GM21529 (cell line): ENCODE measurements at regions not wholly inside any gene's neighbourhood (a gene's known extent, or its start where the extent isn't known, plus 50 kb on each side); places are given as distances from the start of the nearest gene placed in this dataset.
A peak's percentile ranks its signal among the peaks of the same experiment; 100 is the strongest.

Source experiments
- ATAC-seq: cut with Tn5 transposase; IDR thresholded peaks from one replicate; pipeline ENCODE4 v1.9.1; 2021; ENCODE audit not compliant: unreplicated experiment

DNA sequence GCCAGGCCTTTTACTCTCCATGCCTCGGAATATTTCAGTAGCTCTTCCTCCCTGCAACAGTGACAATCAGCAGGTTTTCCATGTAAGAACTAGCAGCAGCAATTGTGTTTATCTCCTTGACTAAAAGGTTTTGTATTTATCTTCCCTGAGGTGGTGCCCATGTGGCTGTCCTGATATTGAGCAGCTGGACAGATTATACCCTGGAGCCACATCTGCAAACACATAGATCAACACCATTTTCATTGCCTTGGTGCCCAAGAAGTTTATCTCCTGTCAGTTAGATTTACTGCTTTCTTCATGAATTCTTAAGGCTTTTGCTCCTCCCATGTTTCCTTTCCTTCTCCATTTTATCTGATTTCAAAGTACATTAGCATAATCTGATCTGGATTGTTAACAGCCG, 378.4 kb downstream of the SPATA31D1 start:
- ATAC-seq = no peak

DNA sequence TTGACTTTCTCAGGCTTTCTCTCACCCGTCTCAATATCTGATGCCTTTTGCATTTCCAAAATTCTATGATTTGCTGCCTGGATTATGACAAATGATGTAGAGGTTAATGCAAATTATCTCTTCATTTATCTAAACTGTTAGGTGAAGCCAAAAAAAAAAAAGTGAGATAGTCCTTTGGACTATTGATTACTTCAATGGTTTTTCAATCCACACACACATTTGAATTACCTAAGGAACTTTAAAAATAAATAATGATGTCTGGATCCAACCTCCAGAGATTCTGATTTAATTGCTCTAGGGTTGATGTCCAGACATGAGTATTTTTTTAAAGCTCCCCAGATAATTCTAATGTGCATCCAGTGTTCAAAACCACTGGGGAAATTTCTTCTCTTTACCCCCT, 379.4 kb downstream of the SPATA31D1 start:
- ATAC-seq = no peak

DNA sequence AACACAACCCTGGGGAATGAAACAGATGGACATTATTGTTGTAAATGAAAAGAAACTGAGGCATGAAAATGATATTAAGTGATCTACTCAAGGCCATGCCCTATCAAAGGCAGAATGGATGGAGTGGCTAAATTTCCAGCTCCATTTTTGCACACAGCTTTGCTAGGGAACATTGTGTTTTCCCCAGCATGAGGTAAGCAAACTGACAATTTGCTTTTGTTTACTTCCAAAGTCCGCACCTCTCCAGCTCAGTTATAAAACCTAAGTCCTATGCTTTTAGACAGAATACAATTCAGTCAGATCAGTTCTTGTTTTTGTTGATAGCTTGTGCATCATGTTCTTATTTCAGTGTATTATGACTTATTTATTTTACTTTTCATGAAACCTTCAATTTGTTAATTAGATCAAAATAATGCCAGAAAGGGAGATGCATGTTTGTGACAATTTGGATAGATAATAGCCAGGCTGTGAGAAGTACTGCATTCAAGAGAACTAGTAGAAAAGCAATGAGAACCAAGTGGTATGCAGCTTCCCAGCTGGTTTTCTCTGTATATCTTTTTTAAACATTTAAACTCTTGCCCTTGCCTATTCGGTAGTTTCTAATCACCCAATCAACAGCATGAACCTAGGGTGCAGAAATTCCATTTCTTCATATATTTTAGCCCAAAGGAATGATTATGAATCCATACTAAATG, 380.8 kb downstream of the SPATA31D1 start:
- ATAC-seq = no peak

DNA sequence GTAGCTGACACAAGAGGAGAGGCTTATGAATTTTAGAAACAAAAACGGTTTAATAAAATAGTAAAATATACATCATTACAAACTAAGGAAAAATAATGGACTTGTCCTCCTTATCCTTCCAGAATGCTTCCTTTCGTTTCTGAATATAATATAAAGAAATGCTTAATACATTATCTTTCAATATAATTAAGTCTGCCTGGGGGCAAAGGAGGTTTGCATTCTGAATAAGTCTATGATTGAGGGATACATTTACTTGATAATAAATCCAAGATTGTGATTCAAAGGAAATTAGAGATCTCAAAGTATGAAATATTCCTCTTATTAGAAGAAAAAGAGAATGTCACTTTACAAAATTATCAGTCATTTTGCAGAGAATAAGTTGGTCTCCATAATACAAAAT, 386.5 kb downstream of the SPATA31D1 start:
- ATAC-seq = no peak

DNA sequence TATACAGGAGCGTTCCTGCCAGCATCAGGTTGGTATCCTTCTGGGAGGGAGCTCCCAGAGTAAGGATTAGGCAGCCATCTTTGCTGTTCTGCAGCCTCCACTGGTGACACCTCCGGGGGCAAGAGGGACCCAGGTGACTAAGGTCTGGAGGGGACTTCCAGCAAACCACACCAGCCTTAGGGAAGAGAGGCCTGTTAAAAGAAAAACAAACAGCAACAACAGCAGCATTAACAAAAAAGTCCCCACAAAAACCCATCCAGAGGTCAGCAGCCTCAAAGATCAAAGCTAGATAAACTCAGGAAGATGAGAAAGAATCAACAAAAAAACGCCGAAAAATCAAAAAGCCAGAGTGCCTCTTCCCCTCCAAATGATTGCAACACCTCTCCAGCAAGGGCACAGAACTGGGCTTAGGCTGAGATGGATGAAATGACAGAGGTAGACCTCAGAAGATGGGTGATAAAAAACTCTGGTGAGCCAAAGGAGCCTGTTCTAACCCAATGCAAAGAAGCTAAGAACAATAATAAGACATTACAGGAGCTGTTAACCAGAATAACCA, 388.2 kb downstream of the SPATA31D1 start:
- ATAC-seq = no peak

GRCh38 chr9:82382887-82383616, 394.5 kb downstream of the SPATA31D1 start:
- no peak for ATAC-seq

GRCh38 chr9:82385633-82386032, 397.1 kb downstream of the SPATA31D1 start:
- no peak for ATAC-seq

DNA sequence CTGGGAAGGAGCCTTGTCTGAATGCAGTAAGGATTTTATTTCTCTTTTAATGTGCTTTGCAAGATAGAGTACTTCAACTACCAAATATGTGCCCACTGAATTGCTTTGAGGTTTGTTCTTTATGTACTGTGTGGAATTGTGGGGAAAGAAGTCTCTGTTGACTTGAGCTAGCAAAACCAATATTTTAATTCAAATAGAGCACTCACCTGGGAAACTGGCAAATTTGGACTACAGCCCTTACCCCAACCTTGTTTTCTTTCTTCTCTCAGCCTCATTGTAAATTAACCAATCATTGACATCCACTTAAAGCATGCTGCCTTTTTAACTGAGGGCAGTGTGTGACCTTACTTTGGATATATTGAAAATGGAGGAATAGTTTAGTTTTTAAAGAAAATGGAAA, 409.0 kb downstream of the SPATA31D1 start:
- ATAC-seq = no peak

GRCh38 chr9:82404196-82404870, 415.8 kb downstream of the SPATA31D1 start:
- ATAC-seq = no peak

GRCh38 chr9:82404881-82405280, 416.3 kb downstream of the SPATA31D1 start:
- ATAC-seq = no peak

DNA sequence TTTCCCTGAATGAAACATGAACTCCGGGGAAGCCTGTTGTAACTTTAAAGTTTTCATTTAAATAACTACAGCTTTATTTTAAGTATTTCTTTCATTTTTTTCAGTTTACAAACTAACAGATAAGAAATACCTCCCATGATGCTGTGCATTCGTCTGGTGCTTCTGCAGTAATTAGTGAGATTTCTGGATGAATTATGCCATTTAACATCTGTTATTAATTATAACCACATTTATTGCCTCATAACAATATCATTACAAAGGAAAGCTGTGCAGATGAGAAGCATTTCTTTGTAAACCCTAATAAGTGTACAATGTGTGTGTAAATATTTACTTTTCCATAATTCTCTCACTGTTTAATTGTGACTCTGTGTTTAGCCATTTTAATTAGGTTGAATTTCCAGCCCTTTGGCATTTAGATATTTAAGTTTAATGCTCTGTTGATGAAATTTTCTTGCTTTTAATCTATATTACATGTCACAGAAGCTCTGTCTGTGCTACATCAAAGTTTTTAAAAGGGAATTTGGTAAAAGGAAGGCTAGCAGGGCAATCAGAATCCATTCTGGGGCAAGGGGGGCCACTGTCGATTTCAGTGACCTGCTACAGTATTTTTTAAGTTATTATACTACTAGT, 418.0 kb downstream of the SPATA31D1 start:
- no peak for ATAC-seq

DNA sequence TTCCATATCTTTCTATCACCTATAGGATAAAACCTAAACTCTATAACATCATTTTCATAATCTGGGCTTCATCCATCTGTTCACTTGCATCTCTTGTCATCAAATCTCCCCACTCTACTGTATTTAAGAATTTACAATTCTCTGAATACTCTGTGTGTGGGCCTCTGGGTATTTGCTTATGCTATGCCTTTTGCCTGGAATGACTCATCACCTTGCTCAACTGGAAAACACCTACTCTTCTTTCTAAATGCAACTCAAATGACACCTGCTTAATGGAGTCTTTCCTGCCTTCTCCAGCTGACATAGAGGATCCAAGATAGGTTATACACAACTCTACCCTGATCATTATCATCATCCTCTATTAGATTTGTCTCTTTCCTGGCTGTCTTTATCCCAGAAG, 421.7 kb downstream of the SPATA31D1 start:
- peak; percentile 97 for ATAC-seq

GRCh38 chr9:82410866-82411265, 422.3 kb downstream of the SPATA31D1 start:
- ATAC-seq = peak; percentile 10

DNA sequence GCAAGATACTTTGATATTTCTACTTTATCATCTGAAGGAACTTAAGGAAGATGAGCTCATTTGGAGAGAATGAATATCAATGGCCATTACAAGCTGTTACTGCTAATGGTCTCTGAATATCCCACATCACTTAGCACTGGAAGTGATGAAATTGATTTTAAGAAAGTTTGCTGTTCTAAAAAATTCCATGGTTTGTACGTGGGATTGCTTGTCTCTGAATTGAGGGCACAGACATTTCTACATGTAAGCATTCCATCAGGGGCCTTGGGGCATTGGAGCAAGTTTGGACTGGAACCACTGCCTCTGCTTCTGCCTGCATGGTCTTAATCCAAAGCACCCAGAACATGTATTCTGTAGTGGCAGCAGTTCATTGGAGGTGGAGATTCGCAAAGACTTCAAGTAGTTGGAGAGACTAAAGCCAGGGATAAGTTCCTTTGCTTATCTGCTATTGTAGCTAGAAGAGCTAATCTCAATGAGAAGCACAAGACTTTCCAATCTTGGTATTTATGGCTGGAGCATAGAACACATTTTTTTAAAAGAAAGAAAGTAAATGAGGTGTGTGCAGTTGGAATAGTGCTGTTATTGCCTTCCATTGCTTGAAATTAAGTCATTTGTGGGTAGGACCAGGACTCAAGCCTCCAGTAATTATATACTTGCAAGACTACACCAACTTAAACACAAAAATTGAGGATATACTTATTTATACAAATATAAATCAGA, 424.2 kb downstream of the SPATA31D1 start:
- ATAC-seq = no peak

- ATAC-seq = no peak
Measured at GRCh38 chr9:82417501-82417900, 428.9 kb downstream of the SPATA31D1 start.

DNA sequence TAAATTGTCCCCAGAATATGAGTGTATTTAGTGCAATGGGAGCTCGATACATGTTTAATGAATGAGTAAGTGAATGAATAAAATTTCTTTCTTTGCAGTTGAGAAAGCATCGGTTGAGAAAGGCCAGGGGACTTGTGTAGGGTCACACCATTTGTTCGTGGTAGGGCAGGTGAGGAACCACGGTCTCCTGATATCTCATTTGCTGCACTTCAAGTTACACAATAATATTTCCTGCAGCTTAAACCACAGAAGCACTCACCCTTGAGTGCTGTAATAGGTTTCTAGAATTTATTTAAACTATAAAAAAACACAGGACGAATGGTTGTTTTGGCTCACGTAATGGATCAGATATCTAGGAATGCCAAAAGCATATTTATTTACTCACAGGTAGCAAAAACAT, 429.8 kb downstream of the SPATA31D1 start:
- ATAC-seq = no peak

DNA sequence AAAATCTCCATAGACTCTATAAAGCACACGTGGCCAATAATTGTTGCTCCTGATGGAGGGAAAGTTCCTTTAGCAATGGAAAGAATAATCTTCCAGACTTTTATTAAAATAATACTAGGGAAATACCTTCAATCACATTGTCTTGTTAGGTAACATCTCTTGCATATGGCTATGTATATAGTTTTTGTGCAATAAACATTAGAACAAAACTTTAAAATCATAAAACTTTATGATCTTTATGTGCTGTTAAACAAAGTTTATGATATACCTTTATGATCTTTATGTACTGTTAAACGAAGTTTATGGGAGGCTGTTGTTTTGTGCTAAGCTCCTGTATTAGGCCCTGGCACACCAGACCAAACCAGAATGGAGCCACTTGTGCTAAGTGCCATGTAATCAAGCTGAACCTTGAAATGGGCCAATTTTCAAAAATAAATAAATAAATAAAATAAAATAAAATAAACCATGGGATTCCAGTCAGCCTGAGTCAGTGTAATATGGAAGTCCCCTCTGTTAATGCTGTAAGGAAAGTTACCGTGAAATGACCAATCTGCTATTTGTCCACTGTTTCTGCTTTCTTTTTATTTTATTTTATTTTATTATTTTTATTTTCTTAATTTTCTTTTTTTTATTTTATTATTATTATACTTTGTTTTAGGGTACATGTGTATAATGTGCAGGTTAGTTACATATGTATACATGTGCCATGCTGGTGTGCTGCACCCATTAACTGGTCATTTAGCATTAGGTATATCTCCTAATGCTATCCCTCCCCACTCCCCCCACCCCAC, 431.3 kb downstream of the SPATA31D1 start:
- no peak for ATAC-seq

DNA sequence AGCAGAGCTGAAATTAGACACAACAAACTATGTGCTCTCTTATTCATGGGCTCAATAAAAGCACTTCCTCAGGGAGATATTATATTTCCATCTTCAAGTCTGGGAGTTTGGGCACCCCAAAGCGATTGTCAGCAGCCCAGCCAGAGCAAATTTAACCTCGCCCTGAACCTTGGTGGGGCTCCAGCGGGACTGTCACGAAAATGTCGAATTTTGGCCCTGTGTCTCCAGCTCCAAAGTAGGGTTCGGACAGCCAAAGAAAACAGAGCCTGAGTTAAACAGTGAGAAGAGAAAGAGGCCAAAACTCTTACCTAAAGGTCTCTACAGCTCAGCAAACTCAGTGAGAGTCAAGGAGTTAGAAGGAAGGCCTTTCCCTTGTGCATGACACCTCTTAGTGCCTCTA, 432.9 kb downstream of the SPATA31D1 start:
- no peak for ATAC-seq

GRCh38 chr9:82423700-82424099, 435.1 kb downstream of the SPATA31D1 start:
- ATAC-seq = no peak

DNA sequence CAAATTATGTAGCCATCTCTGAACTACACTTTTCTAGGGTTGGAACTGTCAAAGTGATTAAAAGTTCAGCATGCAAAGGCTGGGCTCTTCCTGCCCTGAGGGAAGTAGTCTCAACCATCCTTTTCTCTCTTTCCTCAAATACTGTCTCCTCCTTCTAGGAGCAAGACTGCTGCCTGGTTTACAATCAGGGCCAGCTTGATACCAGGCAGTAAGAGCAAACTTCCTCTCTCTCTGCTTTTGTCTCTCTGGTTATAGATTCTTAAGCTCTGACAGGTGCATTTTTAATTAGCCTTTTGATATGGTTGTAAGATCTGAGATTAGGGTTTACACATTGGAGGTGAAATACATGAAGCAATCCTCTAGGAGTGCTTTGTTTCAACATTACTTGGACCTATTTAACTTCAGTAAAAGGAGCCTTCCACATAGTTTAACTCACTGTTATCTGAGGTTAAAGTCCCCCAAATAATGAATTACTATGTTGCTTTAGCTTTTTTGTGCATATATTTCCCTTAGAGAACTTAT, 436.1 kb downstream of the SPATA31D1 start:
- no peak for ATAC-seq
